ENCODE measurements at regions not wholly inside any gene's neighbourhood (a gene's known extent, or its start where the extent isn't known, plus 50 kb on each side); places are given as distances from the start of the nearest gene placed in this dataset.

DNA sequence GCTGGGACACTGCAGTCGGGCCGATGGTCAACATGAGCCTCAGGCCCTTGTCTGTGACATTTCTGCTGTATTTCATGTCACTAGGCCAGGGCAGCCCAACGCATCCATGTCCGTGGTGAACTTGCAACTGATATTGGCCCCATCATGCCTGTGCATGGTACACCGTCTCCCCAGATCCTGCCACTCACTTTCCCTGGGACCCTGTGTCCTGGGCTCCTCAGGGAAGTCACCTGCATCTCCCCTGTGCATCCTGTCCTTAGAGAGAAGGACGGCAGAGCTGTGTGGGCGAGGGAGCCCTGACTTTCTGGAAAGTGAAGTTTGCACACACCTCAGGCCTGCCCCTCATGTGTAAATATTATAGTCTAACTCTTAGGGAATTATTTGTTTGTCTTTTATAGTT, 123.3 kb downstream of the ACKR3 start:
- DNase-seq, result no peak

DNA sequence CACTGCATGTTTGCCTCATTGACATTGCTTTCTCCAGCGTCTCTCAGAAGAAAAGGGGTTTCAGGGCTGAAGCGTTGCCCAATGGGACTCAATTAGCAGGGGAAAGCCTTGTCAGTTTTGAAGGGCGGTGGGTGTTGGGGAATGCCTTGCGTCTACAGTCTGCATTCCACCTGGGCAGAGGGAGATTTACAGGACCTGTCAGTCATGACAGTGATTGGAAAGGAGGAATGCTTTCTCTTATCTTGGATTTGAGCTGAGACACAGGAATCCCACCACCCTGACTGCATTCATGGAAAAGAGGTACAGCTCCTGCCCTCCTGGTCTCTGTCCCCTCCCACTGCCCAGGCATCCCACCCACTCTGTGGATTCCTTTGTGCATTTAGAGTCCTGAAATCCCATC, 123.9 kb downstream of the ACKR3 start:
- DNase-seq, result no peak

DNA sequence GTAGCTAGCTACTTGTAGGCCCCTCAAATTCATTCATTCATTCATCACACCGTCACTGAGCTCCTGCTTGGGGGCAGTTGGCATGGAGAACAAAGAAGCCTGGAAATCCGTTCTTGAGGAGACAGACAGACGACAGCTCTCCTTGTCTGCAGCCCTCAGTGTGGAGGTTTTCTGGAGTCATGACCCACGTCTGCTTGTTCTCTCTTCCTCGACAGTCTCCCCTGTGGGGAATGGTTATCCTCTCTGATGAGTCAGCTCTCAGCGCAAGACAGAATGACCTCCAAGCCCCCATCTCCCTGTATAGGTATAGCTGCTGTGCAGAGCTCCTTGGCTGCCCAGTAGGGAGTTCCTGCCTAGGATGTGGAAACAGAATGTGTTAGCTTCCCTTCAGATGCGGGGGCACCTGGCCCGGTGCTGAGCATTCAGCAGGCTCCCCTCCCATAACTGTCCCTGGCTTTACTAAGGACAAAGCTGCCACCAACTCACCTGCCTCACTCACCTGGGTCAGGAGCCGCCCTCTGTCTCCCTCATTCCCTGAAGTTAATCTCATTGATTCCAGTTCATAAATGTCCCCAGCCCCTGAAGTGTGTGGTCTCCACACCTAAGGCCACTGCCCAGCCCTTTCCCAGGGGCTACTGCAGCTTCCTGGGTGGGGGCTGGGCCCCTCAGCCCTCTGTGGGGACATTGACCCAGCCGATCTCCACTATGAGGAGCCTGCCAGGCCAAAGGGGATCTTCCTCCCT, 124.7 kb downstream of the ACKR3 start:
- DNase-seq, result no peak

DNA sequence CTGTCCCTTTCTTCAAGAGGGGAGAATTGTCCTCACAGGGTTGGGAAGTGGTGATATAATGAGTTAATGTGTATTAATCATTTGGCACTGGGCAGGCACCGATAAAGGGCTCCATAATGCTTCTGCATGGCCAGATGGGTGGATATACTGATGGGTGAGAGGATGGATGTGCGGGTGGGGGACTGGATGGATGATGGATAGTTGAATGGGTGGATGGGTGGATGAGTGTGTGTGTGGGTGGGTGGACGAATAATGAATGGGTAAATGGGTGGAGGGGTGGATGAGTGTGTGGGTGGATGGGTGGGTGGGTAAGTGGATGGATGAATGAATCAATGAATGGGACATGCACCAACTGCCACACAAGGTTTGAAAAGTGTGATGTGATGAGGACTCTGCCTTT, 127.2 kb downstream of the ACKR3 start:
- DNase-seq, result no peak

DNA sequence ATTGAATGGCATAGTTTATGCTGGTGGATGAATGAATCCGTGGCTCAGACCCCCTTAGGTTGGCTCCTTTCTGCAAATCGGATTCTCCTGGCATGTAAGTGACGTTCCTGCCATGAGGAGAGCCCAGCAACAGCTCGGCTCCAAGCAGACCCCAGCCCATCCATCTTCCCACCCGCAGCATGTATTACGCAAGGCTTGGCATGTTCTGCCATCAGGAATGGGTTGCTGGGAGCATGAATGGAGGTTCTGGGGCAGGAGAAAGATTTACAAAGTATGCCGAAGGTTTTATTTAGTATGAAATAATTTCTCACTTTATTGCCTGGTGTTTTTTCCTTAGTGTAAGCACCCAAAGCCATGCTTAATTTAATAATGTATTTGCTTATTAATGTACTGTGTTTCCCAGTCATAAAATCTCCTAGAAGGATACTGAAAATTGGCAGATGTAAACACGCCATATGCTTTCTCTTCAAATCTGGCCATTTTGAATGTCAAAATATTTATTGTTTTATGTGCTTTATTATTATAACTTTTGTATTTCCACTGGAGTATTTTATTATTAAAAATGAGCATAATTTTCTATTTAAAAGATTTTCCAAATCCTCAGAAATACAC, 128.5 kb downstream of the ACKR3 start:
- DNase-seq, result no peak

DNA sequence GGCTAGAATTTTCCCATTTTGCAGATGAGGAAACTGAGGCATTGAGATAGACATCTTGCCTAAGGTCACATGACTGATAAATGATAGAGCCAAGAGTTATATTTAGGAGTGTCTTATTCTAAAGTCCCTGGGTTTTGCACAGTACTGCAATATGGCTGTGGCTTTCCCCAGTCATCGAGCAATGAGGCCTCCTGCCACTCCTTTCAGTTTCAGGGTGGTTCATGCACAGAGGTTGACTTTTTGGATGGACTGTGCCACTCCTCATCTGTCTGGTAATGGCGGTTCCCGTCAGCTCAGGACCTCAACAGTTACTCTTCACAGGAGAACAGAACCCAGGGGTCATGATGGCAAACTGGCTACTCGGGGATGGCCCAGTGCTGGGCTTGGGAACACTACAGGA, 131.1 kb downstream of the ACKR3 start:
- no peak for DNase-seq

DNA sequence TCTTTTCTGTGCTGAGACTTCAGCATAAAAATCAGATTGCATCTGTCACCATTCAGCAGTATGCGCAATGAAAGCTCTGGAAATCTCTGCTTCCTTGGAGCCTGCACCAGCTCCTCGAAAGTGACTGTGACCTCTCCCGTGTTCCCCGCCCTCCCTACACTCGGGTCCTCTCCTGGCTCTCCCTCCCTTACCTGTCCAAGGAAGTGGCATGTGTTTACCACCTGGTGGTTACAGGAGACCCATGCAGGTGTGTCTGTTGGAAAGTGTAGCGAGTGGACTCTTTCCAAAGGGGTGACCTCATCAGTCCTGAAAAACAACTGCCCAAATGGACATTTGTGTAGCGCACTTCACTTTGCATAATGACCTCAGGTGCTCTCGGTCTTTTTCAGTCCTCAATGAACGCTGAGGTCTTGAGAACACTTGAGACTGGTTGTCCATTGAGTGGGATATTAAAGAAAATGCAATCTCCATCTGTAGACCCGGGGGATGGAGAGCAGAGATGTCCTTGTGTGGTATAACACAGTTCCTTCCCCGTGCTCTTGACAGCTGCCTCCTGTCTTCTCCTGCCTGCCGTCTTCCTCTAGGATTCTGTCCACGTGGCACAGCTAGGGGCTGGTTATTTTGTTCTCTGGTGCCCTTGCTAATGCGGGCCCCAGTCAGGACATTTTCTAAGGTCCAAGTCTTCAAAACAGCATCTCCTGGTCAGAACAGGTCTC, 133.2 kb downstream of the ACKR3 start:
- DNase-seq, result no peak

DNA sequence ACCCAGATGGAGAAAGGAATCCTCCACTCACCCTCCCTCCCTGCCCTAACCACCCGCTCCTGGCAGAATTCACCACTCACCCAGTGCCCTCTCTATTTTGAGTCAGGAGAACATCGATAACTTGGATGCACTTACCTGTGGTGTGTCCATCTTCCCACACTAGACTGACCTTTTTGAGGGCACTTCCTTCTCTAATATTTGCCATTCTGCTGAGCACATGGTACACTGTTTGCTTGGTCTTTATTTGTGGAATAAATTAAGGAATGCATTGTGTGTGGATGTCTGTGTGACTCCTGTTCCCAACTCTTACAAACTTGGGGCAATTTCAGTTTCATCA, 133.7 kb downstream of the ACKR3 start:
- no peak for DNase-seq

DNA sequence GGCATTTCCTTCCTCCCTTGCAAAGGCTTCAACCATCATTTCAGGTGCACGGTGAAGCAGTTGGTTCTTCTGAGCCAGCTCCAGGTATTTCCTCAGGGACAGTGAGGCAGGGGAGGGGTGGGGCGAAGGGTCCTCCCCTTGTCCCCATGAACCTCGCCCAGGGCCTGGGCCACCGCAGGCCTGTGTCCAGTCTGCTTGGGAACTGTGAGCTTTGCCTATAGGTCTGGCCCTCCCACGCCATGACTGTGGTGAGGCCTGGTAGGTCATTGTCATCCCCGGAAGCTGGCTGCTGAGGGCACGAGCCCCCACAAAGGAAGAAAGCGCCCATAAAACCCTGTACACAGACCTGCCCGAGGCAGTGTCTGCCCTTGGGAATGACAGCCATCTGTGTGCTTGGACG, 134.3 kb downstream of the ACKR3 start:
- DNase-seq, result no peak

DNA sequence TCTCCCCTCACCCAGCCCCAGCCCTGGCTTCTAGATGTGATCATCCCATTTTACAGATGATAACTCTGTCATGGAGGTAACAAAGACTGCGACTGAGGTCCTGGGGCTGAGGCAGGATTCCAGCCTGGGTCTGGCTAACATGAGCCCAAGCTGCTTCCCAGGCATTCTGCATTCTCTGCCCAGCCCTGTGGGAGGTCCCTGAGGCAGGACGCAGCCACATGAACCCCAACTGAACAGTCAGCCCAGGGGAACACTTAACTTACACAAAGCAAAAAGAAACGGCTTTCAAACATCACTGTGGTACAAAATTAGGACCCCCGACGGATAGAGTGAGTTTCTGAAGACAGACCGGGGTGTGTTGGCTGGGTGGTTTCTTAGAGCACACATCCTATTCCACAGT, 135.3 kb downstream of the ACKR3 start:
- DNase-seq, result no peak

DNA sequence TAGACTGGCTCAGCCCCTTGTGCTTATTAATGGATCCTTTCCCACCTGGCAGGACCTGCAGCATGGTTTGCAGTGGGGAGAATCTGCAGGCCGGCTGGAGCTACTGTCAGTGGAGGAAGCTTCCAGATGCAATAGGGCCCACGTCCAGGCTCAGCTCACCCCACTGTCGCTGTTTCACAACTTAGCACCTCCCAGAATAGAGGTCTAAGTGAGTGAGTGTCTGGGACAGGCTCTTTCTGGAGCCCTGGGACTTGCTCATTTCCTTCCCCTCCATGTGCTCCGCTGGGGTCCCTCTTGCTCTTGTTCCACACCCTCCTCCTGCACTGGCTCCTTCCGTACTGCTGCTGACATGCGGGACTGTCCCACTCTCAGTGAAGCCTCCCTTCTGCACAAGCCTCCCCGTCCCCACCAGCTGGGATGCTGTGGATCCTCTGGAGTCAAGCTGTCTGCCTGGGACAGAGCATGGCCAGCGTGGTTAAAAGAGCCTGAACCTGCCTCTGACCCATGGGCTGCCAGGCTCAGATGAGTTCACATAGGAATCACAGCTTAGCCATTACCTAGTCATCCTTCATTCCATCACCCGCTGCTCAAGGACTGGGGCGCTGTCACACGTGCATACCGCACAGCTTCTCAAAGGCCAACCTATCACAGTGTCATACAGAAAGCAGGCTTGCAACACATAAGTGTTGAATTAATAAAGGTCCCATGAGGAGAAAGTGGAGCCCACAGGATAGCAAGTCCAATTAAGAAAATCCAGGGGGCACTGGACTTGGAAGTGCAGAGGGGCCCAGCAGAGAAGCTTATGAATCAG, 135.9 kb downstream of the ACKR3 start:
- DNase-seq, result no peak

DNA sequence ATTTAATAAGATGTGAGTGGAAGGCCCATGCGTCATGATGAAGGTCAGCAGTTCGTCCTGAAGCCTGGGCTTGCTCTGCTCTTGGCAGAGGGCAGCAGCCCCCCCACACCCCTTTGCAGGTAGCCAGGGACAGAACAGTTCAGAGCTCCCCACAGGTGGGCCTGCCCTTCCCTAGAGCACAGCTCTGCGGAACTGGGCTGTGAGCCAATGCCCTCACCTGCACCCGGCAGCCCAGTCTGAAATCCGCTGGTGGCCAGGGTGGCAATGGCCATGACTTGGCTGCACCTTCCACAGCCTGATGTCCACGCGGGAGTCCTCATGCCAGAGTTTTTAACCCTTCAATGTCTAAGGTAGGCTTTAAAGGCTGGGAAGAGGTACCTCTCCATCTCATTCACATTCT, 136.7 kb downstream of the ACKR3 start:
- no peak for DNase-seq

DNA sequence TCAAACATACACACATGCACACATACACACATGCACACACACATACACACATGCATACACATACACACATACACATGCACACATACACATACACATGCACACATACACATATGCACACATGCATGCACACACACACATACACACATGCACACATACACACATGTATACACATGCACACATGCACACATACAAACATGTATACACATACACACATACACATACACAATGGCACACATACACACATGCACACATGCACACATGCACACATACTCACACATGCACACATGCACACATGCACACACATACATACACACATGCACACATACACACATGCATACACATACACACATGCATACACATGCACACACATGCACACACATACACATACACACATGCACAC, 137.2 kb downstream of the ACKR3 start:
- DNase-seq, result no peak

DNA sequence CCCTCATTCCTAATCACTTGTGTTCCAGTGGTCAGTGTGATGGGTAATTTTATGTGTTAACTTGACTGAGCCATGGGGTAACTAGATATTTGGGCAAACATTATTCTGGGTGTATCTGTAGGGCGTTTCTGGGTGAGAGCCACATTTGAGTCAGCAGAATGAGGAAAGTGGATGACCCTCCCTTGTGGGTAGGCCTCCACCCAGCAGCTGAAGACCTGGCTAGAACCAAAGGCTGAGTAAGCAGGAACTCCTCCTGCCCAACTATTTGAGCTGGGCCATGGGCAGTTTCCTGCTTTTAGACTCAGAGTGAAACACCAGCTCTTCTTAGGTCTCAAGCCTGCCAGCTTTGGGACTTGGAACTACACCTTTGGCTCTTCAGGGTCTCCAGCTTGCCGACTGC, 141.8 kb downstream of the ACKR3 start:
- no peak for DNase-seq

DNA sequence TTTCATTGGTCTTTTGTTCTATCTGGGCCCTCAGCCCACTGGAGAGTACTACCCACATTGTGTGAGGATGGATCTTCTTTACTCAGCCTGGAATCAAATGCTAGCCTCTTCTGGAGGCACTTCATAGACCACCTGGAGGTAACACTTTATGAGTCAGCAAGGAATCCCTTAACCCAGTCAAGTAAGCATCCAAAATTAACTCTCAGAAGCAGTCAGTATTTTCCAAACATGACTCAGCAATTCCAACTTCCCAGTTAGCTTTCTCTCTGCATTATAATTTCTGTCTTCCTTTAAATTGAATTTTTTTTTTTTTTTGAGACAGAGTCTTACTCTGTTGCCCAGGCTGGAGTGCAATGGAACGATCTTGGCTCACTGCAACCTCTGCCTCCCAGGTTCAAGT, 142.7 kb downstream of the ACKR3 start:
- no peak for DNase-seq

DNA sequence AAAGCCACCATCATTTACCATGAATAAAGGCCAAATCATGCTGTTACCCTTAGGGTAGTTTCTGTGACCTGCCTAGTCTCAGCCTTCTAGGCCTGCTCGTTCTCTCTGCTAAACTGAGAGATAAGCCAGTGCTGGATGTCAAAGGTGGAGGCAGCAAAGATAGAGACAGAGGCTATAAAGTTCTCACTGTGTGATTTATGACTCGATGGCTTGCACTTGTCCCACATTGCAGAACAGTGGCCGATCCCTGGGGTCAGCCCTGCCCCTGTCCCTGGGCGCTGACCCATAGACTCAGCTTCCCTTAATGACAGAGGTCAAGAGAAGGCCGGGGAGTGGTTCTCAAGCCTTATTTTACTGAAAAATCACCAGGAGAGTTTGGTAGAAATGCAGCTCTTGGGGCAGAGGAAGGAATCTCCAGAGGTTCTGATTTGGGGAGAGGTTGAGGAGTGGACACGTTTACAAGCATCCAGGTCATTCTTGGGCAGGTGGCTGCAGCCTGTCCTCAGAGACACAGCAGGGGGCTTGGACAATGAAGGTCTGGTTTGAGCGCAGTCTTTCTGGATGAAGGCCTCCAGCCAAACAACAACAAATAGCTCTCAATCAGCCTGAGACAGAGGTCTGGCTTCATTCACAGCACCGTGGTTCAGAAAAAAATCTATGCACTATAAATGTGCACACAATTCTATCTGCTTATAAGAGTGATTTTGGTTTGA, 143.5 kb downstream of the ACKR3 start:
- DNase-seq, result no peak

DNA sequence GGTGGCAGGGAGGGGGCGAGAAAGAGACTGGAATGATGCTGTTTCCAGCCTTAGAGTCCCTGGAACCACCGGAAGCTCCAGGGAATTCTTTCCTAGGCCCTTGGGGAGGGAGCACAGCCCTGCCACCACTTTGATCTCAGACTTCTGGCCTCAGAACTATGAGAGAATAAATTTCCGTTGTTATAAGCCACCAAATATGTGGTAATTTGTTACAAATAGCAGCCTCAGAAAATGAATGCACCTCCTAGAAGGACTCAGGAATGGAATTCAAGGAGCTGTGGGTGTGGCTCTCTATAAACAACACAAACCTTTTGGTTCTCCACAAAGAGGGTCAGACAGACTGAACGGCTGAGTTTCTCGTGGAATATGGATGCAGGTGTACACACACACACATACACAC, 144.5 kb downstream of the ACKR3 start:
- DNase-seq, result no peak

DNA sequence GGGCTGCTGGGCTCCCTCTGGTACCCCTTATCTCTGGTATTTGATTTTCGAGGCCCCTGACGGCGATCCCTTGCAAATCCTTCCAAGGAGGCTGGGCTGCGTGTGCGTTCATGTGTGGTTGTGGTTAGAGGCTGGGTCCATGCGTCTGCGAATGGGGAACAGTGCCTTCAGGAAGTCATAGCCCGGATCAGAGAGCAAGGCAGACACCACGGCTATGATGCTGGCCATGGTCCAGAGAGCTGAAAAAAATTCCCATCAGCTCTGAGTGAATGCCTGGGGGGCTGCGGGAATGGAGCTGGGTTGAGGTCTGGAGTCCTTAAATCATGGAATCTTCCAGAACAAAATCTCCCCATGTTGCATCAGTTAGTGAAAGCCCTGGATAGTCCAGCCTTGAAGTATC, 145.5 kb downstream of the ACKR3 start:
- DNase-seq, result no peak

DNA sequence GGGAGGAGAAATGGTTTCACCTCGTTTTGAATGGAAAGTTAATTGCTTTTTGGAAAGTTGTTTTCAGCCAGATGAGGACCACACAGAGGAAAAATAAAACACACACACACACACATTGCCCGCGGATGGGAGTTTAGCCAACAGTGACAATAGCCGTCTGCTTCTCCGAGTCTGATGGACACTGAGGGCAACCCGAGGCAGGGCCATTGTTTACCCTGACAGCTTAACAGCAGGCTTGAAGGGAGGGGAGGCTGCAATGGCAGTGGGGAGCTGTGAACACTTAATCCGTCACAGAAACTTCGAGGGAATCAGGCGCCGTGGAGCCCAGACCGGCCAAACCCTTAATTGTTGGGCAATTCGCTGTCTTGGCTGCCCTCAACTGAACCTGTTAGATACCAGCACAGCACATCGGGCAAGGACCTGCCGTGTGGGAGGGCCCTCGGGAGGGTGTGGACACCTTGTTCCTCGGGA, 145.9 kb downstream of the ACKR3 start:
- no peak for DNase-seq

DNA sequence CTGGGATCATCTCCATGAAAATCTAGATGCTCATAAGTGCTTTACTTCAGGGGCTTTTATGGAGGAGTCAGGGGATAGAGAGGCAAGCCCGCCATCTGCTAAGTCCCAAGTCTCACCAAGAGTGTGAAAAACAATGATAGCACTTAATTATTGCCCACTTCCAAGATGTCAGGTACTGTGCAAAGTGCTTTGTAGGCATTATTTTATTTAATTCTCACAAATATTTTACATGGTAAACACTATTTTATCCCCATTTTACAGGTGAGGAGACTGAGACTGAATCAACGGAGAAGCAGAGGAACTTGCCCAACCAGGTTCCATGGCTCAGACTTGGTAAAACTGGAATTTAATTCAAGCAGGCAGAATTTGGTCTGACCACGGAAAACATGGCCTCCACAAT, 147.5 kb downstream of the ACKR3 start:
- DNase-seq, result no peak

DNA sequence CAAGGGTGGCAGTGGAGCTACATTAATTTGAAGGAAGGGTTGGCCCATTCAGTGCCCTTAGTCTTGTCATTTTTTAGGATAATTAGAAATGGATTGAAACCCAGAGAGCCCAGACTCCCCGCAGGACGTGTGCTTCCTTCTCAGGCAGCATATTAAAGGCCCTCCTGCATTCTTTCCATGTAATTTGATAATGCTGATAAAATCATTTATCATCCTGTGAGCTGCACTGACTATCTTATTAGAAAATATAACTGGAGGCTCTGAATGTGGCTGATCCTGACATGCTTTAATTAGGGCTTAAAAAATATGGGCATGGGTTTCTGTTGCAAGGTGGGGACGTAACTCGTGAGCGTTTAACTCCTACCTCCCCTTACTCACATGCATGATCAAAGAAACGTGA, 148.1 kb downstream of the ACKR3 start:
- DNase-seq, result no peak

DNA sequence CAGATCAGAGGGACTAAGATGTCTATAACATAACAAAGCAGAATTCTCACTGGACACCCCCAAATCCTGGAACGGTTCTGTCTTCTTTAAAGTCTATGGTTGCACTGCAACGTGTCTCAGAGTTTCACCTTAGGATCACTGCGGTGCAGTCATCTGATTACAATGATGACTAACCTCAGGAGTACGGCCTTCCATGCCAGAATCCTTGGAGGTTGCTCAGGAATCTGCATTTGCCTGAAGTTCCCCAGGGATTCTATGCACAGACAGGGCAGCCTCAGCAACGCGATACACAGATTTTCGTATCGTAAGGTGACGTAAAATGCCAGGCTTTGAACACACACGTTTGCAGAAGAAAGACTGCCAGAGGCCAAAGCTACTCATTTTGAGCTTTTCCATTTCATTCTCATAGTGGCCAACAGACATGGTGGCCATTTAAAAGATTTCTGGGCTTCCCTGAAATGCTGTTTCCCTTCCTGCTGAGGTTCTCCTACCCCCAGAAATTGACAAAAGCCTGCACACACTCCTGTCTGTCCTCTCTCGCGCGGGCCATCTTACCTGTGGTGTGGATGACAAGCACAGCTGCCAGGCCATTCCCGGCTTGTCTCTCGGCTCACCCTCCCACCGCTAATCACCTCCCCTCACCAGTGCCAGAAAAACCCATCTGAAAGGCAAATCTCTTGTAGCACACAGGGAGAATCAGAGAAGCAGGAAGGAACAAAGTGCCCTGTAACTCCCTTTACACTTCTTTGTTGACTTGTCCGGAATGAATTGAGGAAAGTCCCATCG, 148.8 kb downstream of the ACKR3 start:
- DNase-seq, result no peak
